Mucosa of gallbladder (tissue), 1 donor: ENCODE measurements at regions not wholly inside any gene's neighbourhood (a gene's known extent, or its start where the extent isn't known, plus 50 kb on each side); places are given as distances from the start of the nearest gene placed in this dataset.
"Not testable (repeated sequence)": the region's sequence is repeated elsewhere in the genome, so short reads cannot be mapped to it uniquely, and the experiment has no call there.

Source experiments
- DNase-seq: peaks from one replicate; pipeline ENCODE4 v3.0.0-alpha.2; 2020; ENCODE audit warnings: low spot score
- donor health status: DM: no; HTN: no; CAD: no.

- DNase-seq, result no peak
These were observed 309.2 kb upstream of the SATB1 start for GRCh38 chr3:18734309-18734708.

GRCh38 chr3:18732474-18732873 lies 307.3 kb upstream of the SATB1 start:
- DNase-seq, result no peak

GRCh38 chr3:18730491-18730890 lies 305.4 kb upstream of the SATB1 start:
- DNase-seq, result no peak

GRCh38 chr3:18729671-18730070 lies 304.5 kb upstream of the SATB1 start:
- no peak for DNase-seq

- no peak for DNase-seq
These were observed 300.7 kb upstream of the SATB1 start for GRCh38 chr3:18725668-18726407.

GRCh38 chr3:18724456-18724855 lies 299.3 kb upstream of the SATB1 start:
- DNase-seq, result no peak

GRCh38 chr3:18723206-18723810 lies 298.2 kb upstream of the SATB1 start:
- no peak for DNase-seq

- DNase-seq, result no peak
These were observed 295.4 kb upstream of the SATB1 start for GRCh38 chr3:18720543-18720942.

GRCh38 chr3:18717598-18717997 lies 292.5 kb upstream of the SATB1 start:
- no peak for DNase-seq

GRCh38 chr3:18716821-18717220 lies 291.7 kb upstream of the SATB1 start:
- DNase-seq, result no peak

GRCh38 chr3:18716101-18716500 lies 291.0 kb upstream of the SATB1 start:
- DNase-seq, result no peak

- DNase-seq, result no peak
These were observed 290.1 kb upstream of the SATB1 start for GRCh38 chr3:18715208-18715607.

GRCh38 chr3:18713577-18713951 lies 288.4 kb upstream of the SATB1 start:
- no peak for DNase-seq

GRCh38 chr3:18712713-18713576 lies 287.8 kb upstream of the SATB1 start:
- no peak for DNase-seq

GRCh38 chr3:18704326-18704725 lies 279.2 kb upstream of the SATB1 start:
- no peak for DNase-seq

GRCh38 chr3:18703798-18704197 lies 278.7 kb upstream of the SATB1 start:
- DNase-seq, result no peak

- DNase-seq, result not testable (repeated sequence)
These were observed 268.6 kb upstream of the SATB1 start for GRCh38 chr3:18693588-18694329.

- DNase-seq, result no peak
These were observed 262.1 kb upstream of the SATB1 start for GRCh38 chr3:18687286-18687685.

- no peak for DNase-seq
These were observed 258.8 kb upstream of the SATB1 start for GRCh38 chr3:18683900-18684299.

GRCh38 chr3:18681818-18682345 lies 256.7 kb upstream of the SATB1 start:
- no peak for DNase-seq

- no peak for DNase-seq
These were observed 255.6 kb upstream of the SATB1 start for GRCh38 chr3:18680758-18681157.

- peak; percentile 11 for DNase-seq
These were observed 254.1 kb upstream of the SATB1 start for GRCh38 chr3:18679238-18679637.
